ENCODE measurements at regions not wholly inside any gene's neighbourhood (a gene's known extent, or its start where the extent isn't known, plus 50 kb on each side); places are given as distances from the start of the nearest gene placed in this dataset.

- Mint-ChIP-seq H3K4me3 (no peak overlapping the region), H3K36me3 (ENCODE audit: low read depth) (no peaks in the 10 kb centered on the region; the same call in 2 of the 3 replicates), H3K4me1 (peaks cover 7% of the 10 kb centered on the region), H3K27me3 (ENCODE audit: insufficient read depth, low read depth, poor library complexity) (peaks cover 6% of the 10 kb centered on the region), H3K27ac (no peak overlapping the region), H3K9me3 (peaks cover 3% of the 10 kb centered on the region; the same call in 1 of the 3 replicates)
- DNase-seq (ENCODE audit: low spot score) = no peak
- H3K4me1 ChIP-seq (ENCODE audit: insufficient read depth) = no peaks in the 10 kb centered on the region
- no peaks in the 10 kb centered on the region for H3K36me3 ChIP-seq (ENCODE audit: insufficient read depth)
- H2AFZ ChIP-seq = no peak overlapping the region
- no peaks in the 10 kb centered on the region for H3K9me2 ChIP-seq (ENCODE audit: insufficient read depth)
- H3K27me3 ChIP-seq (ENCODE audit: insufficient read depth) = no peaks in the 10 kb centered on the region
- ATAC-seq = no peak
- H3F3A ChIP-seq (replicated peaks; ENCODE audit: low read depth) = no peaks in the 10 kb centered on the region
- H3K79me2 ChIP-seq (replicated peaks; ENCODE audit: insufficient read depth) = no peaks in the 10 kb centered on the region
- H4K20me1 ChIP-seq (replicated peaks; ENCODE audit: insufficient read depth) = no peaks in the 10 kb centered on the region
- TF ChIP-seq EZH2phosphoT487 (IDR thresholded peaks at IDR 0.05; ENCODE audit: unreplicated experiment) = no peak
- TF ChIP-seq JUNB (IDR thresholded peaks at IDR 0.05; ENCODE audit: unreplicated experiment) = no peak
- TF ChIP-seq ZNF114 (CRISPR knock-in tag; IDR thresholded peaks at IDR 0.05) = no peak
- TF ChIP-seq EZH2 (IDR thresholded peaks at IDR 0.05; ENCODE audit: low read depth, unreplicated experiment) = no peak
- no peak for TF ChIP-seq STAT1 (IDR thresholded peaks at IDR 0.05; ENCODE audit: unreplicated experiment)
- no peak for TF ChIP-seq ZNF331 (CRISPR knock-in tag; IDR thresholded peaks at IDR 0.05; ENCODE audit: low read depth)
- TF ChIP-seq CREB1 (CRISPR knock-in tag; IDR thresholded peaks at IDR 0.05; ENCODE audit: low read depth) = no peak
- no peak for TF ChIP-seq ETS1 (IDR thresholded peaks at IDR 0.05)
- H3K4me2 ChIP-seq = no peak overlapping the region
- no peak overlapping the region for H3K4me3 ChIP-seq
- no peak overlapping the region for H3K27ac ChIP-seq (ENCODE audit: low read depth)
Measured at GRCh38 chr22:49240016-49240380, 587.7 kb downstream of the BRD1 start.

- Histone ChIP-seq H3K27me3 (ENCODE audit: insufficient read depth) (no peaks in the 10 kb centered on the region), H3K4me3 (no peak overlapping the region), H3F3A (replicated peaks; ENCODE audit: low read depth) (no peaks in the 10 kb centered on the region), H3K27ac (ENCODE audit: low read depth) (no peak overlapping the region), H3K36me3 (ENCODE audit: insufficient read depth) (no peaks in the 10 kb centered on the region), H3K4me2 (no peak overlapping the region), H3K9me2 (ENCODE audit: insufficient read depth) (no peaks in the 10 kb centered on the region), H3K4me1 (ENCODE audit: insufficient read depth) (no peaks in the 10 kb centered on the region), H2AFZ (no peak overlapping the region), H4K20me1 (replicated peaks; ENCODE audit: insufficient read depth) (no peaks in the 10 kb centered on the region), H3K79me2 (replicated peaks; ENCODE audit: insufficient read depth) (no peaks in the 10 kb centered on the region)
- Mint-ChIP-seq H3K9me3 (peaks cover 3% of the 10 kb centered on the region; the same call in 1 of the 3 replicates), H3K27ac (no peak overlapping the region), H3K27me3 (ENCODE audit: insufficient read depth, low read depth, poor library complexity) (peaks cover 6% of the 10 kb centered on the region), H3K36me3 (ENCODE audit: low read depth) (no peaks in the 10 kb centered on the region; the same call in 2 of the 3 replicates), H3K4me1 (peaks cover 7% of the 10 kb centered on the region), H3K4me3 (no peak overlapping the region)
- ATAC-seq (no peak), DNase-seq (ENCODE audit: low spot score) (no peak)
- TF ChIP-seq ZNF331 (CRISPR knock-in tag; IDR thresholded peaks at IDR 0.05; ENCODE audit: low read depth) = no peak
- TF ChIP-seq ETS1 (IDR thresholded peaks at IDR 0.05) = no peak
- no peak for TF ChIP-seq EZH2 (IDR thresholded peaks at IDR 0.05; ENCODE audit: low read depth, unreplicated experiment)
- no peak for TF ChIP-seq REST (IDR thresholded peaks at IDR 0.05; ENCODE audit: unreplicated experiment)
Measured at GRCh38 chr22:49239264-49240015, 588.2 kb downstream of the BRD1 start.

All from GM23338 (cell line).